ENCODE measurements at regions not wholly inside any gene's neighbourhood (a gene's known extent, or its start where the extent isn't known, plus 50 kb on each side); places are given as distances from the start of the nearest gene placed in this dataset.

GRCh38 chr15:95470997-95471689, 859.4 kb upstream of the NR2F2 start:
- DNase-seq: no peak

- no peak for DNase-seq
Observed at GRCh38 chr15:95471690-95472086, 858.8 kb upstream of the NR2F2 start.

- no peak for DNase-seq
Observed at GRCh38 chr15:95475067-95475466, 855.4 kb upstream of the NR2F2 start.

- no peak for DNase-seq
Observed at GRCh38 chr15:95479308-95479707, 851.2 kb upstream of the NR2F2 start.

GRCh38 chr15:95485367-95485766, 845.1 kb upstream of the NR2F2 start:
- DNase-seq: no peak

GRCh38 chr15:95486224-95486623, 844.3 kb upstream of the NR2F2 start:
- no peak for DNase-seq

- no peak for DNase-seq
Observed at GRCh38 chr15:95489103-95489502, 841.4 kb upstream of the NR2F2 start.

- no peak for DNase-seq
Observed at GRCh38 chr15:95492388-95493070, 838.0 kb upstream of the NR2F2 start.

GRCh38 chr15:95494971-95495541, 835.4 kb upstream of the NR2F2 start:
- no peak for DNase-seq

GRCh38 chr15:95497634-95498033, 832.9 kb upstream of the NR2F2 start:
- no peak for DNase-seq

- no peak for DNase-seq
Observed at GRCh38 chr15:95498961-95499360, 831.5 kb upstream of the NR2F2 start.

- no peak for DNase-seq
Observed at GRCh38 chr15:95499397-95499796, 831.1 kb upstream of the NR2F2 start.

GRCh38 chr15:95501865-95502264, 828.6 kb upstream of the NR2F2 start:
- DNase-seq: no peak

- DNase-seq: no peak
Observed at GRCh38 chr15:95503107-95503506, 827.4 kb upstream of the NR2F2 start.

GRCh38 chr15:95503640-95504225, 826.8 kb upstream of the NR2F2 start:
- DNase-seq: no peak

- DNase-seq: no peak
Observed at GRCh38 chr15:95511671-95512070, 818.8 kb upstream of the NR2F2 start.

- no peak for DNase-seq
Observed at GRCh38 chr15:95512906-95513305, 817.6 kb upstream of the NR2F2 start.

- no peak for DNase-seq
Observed at GRCh38 chr15:95519887-95520286, 810.6 kb upstream of the NR2F2 start.

- DNase-seq: no peak
Observed at GRCh38 chr15:95520511-95520910, 810.0 kb upstream of the NR2F2 start.

- no peak for DNase-seq
Observed at GRCh38 chr15:95520922-95521321, 809.6 kb upstream of the NR2F2 start.

- DNase-seq: no peak
Observed at GRCh38 chr15:95522533-95522932, 808.0 kb upstream of the NR2F2 start.

- DNase-seq: no peak
Observed at GRCh38 chr15:95528920-95529319, 801.6 kb upstream of the NR2F2 start.

- DNase-seq: no peak
Observed at GRCh38 chr15:95536638-95537037, 793.9 kb upstream of the NR2F2 start.

GRCh38 chr15:95538693-95539092, 791.8 kb upstream of the NR2F2 start:
- DNase-seq: no peak

Data from CD4-positive, alpha-beta T cell treated with Interleukin-12 subunit alpha and Interleukin-12 subunit beta, for 1 hour (primary cell).